NB4 (cell line): ENCODE measurements at regions not wholly inside any gene's neighbourhood (a gene's known extent, or its start where the extent isn't known, plus 50 kb on each side); places are given as distances from the start of the nearest gene placed in this dataset.

ENCODE experiments used
- CTCF ChIP-seq: IDR thresholded peaks from one replicate; pipeline ENCODE4 v1.5.1; 2012; ENCODE audit warnings: low read depth, low read length
- POLR2A ChIP-seq: IDR thresholded peaks from 2 replicates; pipeline ENCODE4 v1.6.1; 2011; ENCODE audit warnings: mild to moderate bottlenecking; ENCODE audit not compliant: insufficient read length; ENCODE audit errors: extremely low read depth

- TF ChIP-seq POLR2A: no peak
- TF ChIP-seq CTCF: no peak
These were observed 130.7 kb upstream of the NR3C1 start for GRCh38 chr5:143533978-143534760.
